OCI-M2 (cell line): ENCODE measurements at regions not wholly inside any gene's neighbourhood (a gene's known extent, or its start where the extent isn't known, plus 50 kb on each side); places are given as distances from the start of the nearest gene placed in this dataset.
"Not testable (repeated sequence)": the region's sequence is repeated elsewhere in the genome, so short reads cannot be mapped to it uniquely, and the experiment has no call there.

ENCODE experiments used
- DNase-seq: peaks from one replicate; lab custom pipeline; 2025; ENCODE audit not compliant: unreplicated experiment; lab: John Stamatoyannopoulos, UW

DNA sequence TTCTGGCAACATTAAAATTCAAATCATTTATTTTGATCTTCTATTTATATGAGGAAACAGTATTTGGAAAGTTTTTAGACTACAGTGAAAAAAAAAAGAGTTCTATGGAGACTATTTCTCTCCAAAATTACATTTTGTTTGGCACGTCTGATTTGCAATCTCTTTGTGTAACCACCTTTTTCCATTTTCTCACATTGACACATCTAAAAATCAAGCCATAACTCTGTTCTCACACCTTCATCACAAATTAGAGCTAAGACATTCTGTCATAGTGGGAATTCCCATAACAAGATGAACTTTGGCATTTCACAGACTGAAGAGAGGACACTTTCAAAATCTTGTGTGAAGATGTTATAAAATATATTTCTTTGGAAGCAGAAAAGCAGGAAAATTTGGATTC is 468.9 kb downstream of the GRIA2 start:
- no peak for DNase-seq

- no peak for DNase-seq
Observed at GRCh38 chr4:157687971-157688370, 467.4 kb downstream of the GRIA2 start.

DNA sequence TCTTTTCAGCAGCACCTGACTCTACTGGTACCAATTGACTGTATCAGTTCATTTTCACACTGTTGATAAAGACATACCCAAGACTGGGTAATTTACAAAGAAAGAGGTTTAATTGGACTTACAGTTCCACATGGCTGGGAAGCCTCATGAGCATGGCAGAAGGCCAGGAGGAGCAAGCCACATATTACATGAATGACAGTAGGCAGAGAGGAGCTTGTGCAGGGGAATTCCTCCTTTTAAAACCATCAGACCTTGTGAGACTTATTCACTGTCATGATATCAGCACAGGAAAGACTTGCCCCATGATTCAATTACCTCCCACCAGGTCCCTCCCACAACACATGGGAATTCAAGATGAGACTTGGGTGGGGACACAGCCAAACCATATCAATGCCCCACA is 458.8 kb downstream of the GRIA2 start:
- not testable (repeated sequence) for DNase-seq

- DNase-seq = no peak
Observed at GRCh38 chr4:157678478-157678877, 457.9 kb downstream of the GRIA2 start.

GRCh38 chr4:157674699-157675098 is 454.2 kb downstream of the GRIA2 start:
- no peak for DNase-seq

- DNase-seq = no peak
Observed at GRCh38 chr4:157667836-157668235, 447.3 kb downstream of the GRIA2 start.

DNA sequence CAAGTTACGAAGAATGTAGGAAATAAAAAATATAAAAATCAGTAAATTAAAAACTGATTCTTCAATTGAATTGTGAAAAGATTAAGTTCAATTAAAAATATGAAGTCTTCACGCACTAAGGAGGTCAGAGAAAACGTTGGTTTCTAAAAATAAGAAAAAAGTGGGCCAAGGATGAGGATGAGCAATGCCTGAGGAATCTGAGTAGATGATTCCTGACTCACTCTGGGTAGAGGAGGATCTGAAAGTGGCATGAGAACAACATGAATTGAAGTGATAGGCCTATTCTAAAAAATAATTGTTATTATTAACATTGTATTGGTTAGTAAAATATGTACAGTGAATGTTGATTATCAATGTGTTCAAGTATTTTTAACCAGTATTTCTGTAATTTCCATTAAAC is 444.2 kb downstream of the GRIA2 start:
- DNase-seq = no peak

GRCh38 chr4:157655096-157655809 is 434.7 kb downstream of the GRIA2 start:
- DNase-seq = no peak

GRCh38 chr4:157643257-157643656 is 422.7 kb downstream of the GRIA2 start:
- no peak for DNase-seq

GRCh38 chr4:157634057-157634456 is 413.5 kb downstream of the GRIA2 start:
- no peak for DNase-seq

DNA sequence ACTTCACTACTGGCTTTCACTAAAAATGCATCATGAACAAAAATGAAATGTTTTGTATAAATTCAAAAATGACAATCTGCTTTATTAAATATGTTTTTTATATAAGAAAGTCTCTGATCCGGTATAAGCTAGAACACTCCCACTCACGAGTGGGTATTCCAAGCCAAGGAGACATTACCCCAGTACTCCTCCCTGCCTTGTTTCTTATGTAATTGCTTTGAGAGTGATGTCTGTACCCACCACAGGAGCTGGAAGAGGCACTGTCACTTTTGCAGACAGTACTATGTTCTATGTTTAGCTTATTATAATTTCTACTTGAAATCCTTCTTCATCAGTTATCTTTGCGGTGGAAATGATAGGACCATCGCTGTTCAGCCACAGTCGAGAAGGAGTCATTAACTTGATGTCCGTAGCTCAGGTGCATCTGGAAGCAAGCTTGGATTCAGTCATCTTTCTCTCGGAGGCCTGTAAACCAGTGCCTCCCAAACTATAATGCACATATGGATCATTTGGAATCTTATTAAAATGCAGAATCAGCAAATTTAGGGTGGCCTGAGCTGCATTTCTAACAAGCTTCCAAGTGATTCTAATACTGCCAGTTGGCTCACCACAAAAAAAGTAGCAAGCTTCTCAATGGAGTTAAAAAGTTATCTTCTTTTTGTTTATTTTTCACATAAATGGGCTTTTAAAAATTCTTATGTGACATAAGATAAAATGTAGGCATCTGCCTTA is 396.4 kb downstream of the GRIA2 start:
- DNase-seq = no peak

- no peak for DNase-seq
Observed at GRCh38 chr4:157607996-157608395, 387.5 kb downstream of the GRIA2 start.

- no peak for DNase-seq
Observed at GRCh38 chr4:157600583-157600982, 380.1 kb downstream of the GRIA2 start.

GRCh38 chr4:157591245-157591644 is 370.7 kb downstream of the GRIA2 start:
- no peak for DNase-seq

GRCh38 chr4:157590679-157591078 is 370.2 kb downstream of the GRIA2 start:
- no peak for DNase-seq

DNA sequence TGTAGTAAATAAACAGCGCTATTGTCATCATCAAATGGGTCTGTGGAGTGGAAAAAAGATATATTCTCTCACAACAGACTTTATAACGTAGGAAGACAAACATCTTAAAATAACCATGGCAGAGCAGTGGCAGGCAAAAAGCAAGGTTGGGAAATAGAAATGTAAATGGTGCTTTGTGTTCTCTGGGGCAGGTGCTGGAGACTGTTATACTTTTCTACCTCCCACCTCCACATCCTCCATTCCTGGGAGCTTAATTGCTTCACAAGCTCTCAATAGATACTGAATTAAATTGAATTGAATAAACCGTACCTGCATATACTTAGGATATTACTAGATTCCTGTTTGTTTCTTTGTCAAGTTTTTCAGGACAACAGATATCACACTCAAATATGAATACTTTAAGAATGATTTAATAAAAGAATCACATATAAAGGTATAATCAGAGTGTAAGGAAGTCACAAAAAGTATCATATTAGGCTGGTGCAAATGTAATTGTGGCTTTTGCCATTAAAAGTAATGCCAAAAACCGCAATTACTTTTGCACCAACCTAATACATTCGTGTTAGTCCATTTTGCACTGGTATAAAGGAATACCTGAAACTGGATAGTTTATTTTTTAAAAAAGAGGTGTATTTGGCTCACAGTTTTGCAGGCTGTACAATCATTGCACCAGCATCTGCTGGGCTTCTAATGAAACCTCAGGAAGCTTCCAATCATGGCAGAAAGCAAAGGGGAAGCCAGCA is 367.3 kb downstream of the GRIA2 start:
- no peak for DNase-seq

- no peak for DNase-seq
Observed at GRCh38 chr4:157582141-157582540, 361.6 kb downstream of the GRIA2 start.

DNA sequence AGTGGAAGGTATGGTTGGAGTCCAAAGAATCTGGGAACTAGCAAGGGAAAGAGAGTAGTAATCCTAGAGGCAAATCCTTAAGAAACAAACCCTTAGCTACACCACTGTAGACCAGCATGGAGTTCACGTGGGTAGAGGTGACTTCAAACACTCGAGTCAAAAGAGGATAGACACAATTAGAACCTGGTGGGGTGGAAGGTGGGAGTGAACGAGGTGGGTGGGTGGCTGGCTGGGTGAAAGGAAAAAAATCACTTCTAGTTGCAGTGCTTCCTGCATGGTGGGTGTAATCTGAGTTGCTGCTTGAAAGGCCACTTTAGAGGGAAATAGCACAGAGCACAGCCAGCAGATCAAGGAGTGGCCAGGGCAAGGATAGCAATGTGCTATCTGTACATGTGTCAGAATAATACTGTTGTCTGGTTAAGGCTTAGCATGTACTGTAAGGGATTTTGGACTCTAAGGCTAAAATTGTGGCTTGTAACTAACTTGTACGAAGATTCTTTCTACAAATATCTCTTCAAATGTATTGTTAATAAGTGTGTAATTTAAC is 356.2 kb downstream of the GRIA2 start:
- DNase-seq = no peak

DNA sequence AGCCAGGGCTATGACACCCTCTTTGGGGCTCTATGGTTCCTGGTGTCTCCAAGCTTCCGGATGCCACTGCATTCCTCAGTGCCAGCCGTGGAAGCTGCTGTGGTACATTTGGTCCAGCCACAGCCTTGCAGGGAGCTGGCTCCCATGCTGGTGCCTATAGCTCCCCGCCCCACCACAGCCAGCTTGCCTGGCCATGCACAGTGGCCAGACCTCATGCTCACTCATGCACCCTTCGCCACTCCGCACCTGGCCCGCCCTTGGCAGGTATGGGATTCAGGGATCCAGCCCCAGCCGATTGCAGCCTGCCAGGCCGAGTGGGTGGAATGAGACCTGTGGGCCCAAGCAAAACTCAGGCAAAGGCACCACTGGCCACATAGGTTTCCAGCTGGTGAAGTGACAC is 354.8 kb downstream of the GRIA2 start:
- no peak for DNase-seq

DNA sequence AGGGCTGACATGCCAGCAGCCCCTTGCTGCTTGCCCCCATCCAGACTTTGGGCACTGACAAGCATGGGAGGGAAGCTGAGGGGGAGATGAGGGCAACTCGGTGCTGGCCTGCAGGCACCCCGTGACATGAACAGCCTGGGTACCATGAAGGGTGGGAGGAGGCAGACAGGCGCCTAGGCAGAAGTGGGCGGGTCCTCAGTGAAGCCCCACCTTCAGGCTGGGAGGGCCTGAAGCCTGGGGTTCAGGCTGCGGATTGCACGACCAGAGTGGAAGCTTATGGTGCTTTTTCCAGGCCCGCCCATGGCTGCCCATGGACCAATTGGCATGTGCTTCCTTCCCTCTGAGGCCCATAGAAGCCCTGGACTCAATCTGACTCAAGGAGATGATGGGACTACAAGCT is 354.1 kb downstream of the GRIA2 start:
- no peak for DNase-seq

DNA sequence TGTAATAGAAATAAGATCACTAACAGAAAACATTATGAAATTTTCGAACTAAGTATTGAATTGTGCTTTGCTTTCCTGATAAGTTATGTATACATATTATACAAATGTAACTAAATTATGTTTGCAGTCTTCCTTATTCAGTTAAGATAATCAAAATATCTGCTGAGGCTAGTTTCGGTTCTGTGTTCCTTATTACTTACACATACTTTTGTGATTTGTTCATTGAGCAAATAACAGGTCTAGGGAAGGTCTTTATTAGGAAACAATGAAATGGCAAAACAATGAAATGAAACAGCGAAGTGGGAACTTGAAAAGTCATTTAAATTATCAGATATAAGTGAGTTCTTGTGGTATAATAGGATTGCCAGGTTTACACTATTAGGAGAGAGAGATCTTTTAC is 352.4 kb downstream of the GRIA2 start:
- no peak for DNase-seq

DNA sequence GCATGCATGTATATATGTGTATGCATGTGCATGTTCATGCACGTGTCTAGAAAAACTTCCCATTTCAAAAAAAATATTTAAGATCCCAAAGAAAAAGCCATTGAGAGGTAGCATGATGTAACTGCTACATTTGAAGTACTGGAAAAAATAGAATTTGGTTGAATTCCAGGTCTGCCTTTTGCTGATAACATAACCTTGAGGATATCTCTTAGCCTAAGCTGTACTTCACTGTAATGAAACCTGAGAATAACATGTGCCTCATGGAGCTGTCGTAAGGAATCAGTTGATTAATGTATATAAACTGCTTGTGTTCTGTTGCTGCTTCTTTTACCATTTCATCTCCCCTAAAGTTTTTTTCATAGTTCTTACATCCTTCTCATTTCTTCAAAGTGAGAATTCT is 351.8 kb downstream of the GRIA2 start:
- peak; percentile 16 for DNase-seq
